HG03342 (cell line): ENCODE measurements at regions not wholly inside any gene's neighbourhood (a gene's known extent, or its start where the extent isn't known, plus 50 kb on each side); places are given as distances from the start of the nearest gene placed in this dataset.
A peak's percentile ranks its signal among the peaks of the same experiment; 100 is the strongest.
"Not testable (repeated sequence)": the region's sequence is repeated elsewhere in the genome, so short reads cannot be mapped to it uniquely, and the experiment has no call there.

Source experiments
- ATAC-seq: cut with Tn5 transposase; IDR thresholded peaks from one replicate; pipeline ENCODE4 v1.9.1; 2021; ENCODE audit warnings: mild to moderate bottlenecking, moderate library complexity; ENCODE audit not compliant: unreplicated experiment

DNA sequence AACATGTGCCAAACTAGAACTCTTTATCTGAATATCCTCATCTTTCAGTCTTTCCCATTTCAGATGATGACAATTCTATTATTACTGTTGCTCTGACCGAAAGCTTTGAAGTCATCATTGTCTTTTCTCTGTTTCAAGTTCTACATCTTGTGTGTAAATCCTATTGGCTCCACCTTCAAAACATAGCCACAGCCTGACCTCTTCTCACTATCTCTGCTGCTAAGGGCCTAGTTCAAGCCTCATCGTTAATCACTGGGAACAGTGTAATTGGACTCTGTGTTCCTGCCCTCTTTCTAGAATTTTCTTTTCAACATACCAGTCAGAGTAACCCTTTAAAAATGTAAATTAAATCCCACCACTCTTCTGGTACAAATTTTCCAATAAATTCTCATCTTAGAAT, 105.1 kb downstream of the OXSM start:
- no peak for ATAC-seq

GRCh38 chr3:25895443-25895842, 105.6 kb downstream of the OXSM start:
- no peak for ATAC-seq

DNA sequence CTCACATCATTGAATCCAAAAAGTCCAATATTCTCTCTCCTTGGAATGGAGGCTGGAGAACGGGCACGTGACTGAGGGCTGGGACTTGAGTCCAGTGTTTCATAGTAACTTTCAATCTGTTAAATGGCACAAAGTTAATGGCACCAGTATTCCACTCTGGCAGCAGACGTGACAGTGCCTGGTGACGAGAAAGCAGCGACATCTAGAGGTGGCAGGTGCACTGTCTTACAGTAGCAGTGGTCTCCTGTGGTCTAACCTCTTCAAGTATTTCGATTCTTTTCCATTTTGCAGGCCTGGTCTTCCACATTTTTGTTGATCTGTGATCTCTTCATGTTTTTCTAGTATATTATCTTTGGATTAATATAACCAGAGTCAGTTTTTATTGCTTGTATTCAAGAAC, 107.1 kb downstream of the OXSM start:
- peak; percentile 70 for ATAC-seq

DNA sequence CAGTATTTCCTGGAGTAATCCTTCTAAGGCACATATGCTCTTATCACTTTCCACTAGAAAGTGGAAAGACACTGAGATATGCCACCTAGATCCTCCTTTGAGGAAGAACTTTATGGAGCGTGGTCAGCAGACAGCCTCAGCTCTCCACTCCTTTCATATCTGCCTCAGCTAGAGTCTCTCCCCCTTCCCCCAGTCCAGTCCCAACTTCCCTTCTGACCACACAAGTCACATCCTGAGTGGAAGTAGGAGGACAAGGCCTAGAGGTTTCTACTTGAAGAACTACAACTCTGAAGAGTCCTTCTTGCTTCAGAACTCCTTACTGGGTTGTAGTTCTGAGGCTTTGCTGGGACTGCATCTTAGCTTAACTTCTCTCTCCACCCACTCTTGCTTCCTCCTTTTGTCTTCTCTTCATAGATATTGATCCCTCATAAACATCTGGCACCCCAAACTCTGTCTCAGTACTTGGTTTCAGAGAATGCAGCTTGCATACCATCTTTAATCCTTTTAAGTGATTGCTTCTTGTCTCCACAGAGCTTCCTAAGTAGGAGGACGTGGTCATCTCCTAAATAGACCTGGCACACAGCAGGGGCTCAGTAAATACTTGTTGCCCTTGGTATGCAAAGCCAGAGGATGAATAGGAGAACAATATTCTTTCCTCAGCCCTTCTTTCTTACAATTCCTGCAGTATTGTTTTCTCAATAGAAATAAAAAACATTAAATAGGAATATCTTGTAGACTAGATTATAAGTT, 109.6 kb downstream of the OXSM start:
- ATAC-seq, result no peak

DNA sequence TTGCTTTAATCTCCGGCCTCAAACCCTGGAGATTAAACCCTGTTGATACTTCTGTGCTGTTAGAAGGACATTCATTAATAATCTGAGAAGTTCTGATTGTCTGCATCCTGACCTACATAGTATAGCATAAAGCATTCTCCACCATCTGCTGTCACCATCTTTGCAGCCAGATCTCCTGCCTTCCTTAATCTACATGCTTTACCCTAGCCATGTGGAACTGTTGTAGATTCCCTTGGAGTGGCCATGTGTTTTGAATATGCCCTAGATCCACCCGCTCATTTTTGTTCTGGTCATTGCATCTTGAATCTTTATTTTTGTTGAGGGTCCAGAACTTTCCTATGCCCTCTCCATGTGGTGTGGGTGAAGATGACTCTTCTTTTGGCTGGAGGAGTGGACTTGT, 110.3 kb downstream of the OXSM start:
- no peak for ATAC-seq

DNA sequence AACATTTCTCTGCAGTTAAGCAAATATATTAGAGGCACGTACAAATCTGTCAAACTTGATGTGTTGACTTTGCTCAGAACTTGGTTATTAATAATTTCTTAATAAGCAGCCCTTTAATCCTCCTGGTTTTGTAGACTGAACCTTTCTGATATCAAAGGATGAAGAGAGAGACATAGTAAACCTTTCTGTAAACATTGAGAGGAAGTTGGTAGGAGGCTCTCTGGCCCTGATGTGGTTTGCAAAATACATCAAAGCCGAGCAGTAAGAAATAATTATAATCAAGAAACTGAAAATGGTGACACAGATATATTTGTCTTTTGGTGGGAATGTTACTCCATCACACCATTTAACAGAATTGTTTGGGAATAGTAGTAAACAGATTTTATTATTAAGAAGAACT, 111.9 kb downstream of the OXSM start:
- no peak for ATAC-seq

DNA sequence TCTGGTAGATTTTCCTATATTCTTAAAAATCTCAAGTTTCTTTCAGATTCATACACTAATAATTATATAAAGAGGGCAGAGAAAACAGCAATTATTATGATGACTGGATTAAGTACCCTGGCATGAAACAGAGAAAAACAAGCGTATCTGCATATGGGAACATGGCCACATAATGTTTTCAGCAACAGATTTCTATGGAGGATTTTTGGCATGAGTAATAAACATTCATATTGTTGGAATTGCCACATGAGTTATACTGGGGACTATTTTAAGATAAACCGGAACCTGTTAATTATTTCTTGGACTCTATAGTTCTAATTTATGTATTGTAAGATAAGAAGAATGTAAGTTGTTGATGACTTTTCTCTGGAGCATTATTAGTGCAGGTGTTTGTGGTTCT, 112.7 kb downstream of the OXSM start:
- ATAC-seq, result no peak

DNA sequence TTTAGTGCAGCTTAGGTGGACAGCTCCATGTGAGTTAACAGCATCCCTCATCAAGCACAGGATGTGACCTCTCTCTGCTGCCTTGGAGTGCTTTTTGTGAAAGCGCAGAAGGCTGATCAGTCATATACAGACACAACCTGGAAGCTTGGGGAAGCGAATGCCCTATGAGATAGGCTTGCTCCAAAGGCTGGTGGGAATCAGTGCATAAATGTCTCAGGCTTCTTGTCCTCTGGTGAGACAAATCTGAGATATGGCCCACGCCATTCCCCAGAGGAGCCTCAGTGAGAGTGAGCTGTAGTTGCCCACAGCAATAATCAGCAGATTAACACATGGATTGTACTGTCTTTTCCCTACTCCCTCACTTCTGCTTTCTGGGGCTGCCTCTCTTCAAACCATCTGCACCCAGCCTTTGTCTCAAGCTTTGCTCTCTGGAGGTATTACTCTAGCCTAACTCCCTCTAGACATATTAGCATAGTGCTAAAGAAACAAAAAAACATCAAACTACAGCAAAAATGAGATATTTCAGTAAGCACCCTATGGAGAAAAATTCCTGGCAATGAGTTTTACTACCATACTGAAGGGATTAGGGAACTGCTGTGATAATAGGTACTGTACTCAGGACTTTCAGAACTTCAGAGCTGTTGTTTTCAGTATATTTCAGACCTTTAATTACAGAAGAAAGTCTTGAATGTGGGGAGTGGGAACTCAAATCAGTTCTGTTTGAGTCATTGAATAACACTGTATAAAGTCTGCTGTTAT, 113.7 kb downstream of the OXSM start:
- ATAC-seq, result no peak

DNA sequence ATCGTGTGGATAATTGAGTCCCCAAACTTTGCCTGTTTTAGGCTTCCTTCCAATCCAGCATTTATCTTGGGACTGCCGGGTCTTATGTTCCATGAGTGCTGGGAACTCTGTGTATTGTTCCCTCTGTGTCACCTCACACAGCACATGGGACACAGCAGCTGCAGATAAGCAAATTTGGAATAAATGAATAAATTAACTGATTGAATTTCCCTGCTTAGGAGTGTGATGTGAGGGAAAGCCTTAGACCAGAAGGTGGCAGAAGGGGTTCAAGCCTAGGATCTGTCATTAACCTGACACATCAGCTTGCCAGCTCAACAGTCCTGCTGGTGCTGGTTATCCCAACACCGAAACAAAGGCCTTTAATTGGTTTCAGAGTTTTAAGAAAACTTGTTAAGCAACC, 114.3 kb downstream of the OXSM start:
- no peak for ATAC-seq

DNA sequence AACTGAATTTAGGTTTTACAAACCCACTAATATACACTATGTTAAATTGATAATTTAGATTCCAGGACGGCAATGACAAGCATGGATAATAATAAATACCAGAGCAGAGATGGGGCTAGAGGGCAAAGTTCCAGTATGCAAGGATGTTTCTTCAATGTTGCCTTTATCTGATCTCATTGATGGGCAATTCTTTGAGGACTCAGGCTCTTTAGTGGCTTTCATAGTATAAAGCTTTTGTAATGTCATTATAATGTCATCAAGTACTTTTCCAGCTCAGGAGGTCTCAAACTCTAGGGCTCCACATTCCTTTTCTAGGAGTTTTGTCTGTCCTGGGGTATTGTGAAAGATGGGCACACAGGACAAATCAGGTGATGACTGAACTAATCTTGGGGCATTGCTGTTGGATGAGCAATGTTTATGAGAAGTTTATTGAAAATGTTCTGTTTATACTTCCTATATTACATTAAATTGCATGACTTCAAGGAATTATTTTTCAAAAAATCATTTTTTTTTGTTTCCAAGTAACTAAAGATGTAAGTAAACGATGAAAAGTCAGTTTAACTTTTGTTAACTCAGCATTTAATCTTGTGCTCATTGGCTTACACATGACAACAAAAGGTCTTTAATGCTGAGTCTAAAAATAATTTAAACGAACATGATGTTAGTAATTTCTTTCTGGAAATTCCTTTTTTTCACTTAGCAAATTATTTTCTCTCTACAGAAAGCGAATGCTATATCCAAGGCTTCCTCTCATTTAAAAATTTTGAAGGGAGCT, 116.4 kb downstream of the OXSM start:
- ATAC-seq, result no peak

- ATAC-seq, result no peak
Observed at GRCh38 chr3:25907081-25907480, 117.2 kb downstream of the OXSM start.

DNA sequence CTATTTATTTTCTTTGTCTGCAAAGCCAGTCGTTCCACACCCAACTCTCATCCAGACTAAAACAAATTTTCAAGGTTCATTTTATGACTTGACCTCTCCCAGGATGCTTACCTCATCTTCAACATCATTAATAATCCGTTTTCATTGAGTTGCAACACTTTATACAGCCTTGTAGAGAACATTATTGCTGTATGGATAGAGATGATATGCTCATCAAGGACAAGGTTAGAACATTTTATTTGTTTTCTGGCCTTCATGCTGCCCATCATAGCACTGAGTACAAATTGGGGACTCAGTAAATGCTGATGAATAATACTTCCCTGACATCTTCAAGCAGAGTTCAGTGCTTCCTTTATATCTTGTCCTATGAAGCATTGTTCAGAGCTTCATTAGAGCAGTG, 120.2 kb downstream of the OXSM start:
- ATAC-seq, result no peak

DNA sequence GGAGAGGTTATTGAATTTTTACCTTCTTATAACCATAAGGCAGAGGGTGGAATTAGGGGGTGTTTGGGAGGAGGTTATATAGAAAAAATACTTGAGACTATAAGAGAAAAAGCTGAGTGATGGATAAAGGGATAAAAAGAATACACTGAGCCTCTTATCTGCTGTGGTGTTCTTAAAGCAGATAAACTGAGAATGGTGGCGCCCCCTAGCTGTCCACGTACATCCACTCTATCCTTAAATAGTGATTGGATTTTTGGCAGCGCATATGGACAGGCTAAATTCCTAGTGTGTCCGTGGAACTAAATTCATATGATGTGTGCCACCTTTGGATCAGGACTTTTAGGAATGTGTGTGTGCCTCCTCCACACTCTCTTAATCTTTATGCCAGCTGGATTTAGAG, 121.1 kb downstream of the OXSM start:
- no peak for ATAC-seq

DNA sequence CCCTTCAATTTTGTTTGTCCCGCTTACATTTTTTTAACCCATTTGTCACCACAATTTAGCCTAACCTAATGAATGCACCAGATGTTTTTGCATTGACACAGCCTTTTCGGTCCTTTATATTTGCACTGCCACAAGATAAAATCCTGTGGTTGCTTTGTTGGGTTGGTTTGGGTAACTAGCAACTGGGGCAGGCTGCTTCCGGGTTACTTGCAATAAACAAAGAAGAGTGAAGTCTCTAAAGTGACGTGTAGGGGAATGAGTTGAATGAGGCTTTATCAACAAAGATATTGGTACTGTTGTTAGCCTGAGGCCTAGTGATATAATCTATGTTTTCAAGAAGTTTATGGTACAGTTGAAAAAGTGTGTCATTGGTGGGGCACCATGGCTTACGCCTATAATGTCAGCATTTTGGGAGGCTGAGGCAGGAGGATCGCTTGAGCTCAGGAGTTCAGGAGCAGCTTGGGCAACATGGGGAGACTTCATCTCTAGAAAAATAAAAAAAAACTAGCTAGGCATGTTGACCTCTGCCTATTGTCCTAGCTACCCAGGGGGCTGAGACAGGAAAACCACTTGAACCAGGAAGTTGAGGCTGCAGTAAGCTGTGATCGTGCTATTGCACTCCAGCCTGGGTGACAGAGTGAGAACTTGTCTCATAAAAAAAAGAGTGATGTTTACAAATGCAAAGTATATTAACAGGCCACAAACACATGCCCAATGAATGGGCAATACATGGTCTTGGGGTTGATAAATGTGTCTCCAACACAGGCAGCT, 121.8 kb downstream of the OXSM start:
- ATAC-seq, result no peak

GRCh38 chr3:25913179-25913578, 123.3 kb downstream of the OXSM start:
- no peak for ATAC-seq

- ATAC-seq, result no peak
Observed at GRCh38 chr3:25915673-25916072, 125.8 kb downstream of the OXSM start.

DNA sequence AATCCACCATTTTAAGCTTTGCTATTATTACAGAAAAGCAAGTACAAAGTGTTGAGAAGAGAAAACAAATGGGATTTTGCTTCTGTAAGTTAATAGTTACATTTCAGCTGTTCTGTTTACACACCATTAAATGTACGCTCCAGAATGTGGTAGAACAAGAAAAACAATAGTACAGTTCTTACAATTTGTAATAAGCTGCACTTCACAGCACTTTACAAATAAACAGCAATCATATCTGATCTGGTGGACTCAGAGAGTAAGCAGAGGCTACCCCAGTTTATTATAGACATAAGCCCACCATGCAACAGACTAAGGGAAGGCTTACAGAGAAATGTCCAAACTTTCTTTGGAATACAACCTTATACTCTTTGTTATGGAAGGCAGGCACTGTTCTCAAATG, 126.4 kb downstream of the OXSM start:
- no peak for ATAC-seq

DNA sequence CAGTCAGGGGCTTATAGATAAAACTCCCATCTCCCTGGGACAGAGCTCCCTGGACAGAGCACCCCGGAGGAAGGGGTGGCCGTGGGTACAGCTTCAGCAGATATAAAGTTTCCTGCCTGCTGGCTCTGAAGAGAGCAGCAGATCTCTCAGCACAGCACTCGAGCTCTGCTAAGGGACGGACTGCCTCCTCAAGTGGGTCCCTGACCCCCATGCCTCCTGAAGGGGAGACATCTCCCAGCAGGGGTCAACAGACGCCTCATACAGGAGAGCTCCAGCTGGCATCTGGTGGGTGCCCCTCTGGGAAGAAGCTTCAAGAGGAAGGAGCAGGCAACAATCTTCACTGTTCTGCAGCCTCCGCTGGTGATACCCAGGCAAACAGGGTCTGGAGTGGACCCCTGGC, 142.1 kb downstream of the OXSM start:
- ATAC-seq, result not testable (repeated sequence)

- no peak for ATAC-seq
Observed at GRCh38 chr3:25938566-25939325, 148.9 kb downstream of the OXSM start.

DNA sequence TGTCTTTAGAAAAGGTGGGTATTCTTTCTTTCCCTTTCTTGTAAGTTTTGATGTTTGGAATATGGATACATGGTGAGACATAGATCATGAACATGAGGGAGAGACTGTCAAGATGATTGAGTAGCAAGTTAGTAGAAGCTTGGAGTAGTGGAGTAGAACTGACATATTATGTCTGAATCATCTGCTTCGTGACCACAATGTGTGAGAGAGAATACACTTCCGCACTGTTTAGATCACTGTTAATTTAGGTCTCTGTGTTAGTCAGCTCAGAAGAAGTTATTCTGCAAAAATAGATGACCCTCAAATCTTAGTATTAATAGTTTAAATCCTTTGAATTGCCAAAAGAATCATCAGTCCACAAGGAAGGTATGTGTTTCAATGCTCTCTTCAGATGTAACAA, 151.0 kb downstream of the OXSM start:
- no peak for ATAC-seq
